NCI-H1105 (cell line): ENCODE measurements at regions not wholly inside any gene's neighbourhood (a gene's known extent, or its start where the extent isn't known, plus 50 kb on each side); places are given as distances from the start of the nearest gene placed in this dataset.

Source experiments
- DNase-seq: peaks from one replicate; lab custom pipeline; 2025; lab: John Stamatoyannopoulos, UW

DNA sequence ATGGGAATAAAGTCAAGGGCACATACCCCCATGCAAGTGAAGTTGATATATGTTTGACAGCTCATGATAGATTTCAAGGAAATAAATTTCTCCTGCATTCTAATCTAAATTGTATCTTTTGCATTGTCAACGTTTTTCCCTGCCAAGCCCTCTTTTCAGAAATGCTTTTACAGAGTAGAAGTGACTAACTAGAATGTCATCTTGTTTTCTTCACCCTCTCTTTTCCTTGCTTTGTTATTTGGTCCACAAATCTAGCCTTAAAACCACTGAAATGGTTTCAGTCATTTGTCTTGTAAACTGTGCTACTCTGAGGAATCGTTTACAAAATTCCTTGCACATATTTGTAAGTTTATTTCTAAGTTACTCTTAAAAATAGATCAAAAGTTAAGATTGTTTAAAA lies 600.8 kb upstream of the CXADR start:
- DNase-seq = no peak

DNA sequence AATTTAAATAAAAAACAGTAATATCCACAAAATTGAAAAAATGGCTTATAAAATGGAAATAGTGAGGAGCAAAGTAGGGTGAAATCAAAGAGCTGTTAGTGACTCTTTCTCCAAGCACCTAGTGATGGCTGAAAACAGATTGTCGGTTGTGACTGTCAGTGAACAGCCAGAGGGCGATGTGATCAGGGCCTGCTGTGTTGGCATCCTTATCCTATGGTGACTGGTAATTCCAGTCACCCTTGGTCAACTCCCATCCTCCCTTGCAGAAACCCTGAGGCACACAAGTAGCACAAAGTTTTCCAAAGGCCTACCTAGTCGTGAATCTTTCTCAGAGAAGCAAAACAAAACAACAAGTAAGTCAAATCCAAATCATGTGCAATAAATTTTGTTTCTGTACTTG lies 599.8 kb upstream of the CXADR start:
- no peak for DNase-seq

DNA sequence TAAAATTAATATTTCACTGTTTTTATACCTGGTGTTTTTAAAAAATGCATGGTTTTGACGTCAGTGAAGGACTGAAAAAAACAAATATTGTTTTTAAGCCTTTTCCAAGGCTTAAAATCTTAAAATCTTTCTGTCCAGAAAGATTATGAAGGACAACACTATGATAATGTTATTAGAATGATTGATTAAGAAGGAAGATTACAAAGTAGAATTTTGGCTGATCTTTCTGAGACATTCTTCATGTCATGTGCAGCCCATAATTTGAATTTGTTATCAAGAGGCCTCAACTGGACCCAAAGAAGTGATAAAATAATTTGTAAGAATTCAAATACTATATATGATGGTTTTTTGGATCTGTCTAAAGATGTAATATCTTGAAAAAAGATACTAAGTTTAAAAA lies 584.4 kb upstream of the CXADR start:
- DNase-seq = no peak

DNA sequence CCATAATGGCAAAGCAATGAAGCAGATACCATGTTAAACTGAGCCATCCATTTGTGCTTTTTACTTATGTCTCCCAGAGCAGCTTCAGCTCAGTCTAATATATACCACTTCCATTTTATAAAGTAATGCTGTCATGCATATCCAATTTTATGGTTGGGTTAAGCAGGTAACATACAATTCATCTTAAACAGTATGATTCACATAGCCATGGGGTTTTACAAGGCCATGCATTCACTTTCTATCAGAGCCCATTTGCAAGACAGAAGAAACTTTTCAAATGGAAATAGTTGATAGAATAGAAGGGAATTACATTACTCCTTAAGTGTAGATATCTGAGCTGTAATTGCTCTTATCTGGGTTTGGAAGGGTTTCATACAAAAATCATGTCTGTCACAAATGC lies 580.5 kb upstream of the CXADR start:
- no peak for DNase-seq

DNA sequence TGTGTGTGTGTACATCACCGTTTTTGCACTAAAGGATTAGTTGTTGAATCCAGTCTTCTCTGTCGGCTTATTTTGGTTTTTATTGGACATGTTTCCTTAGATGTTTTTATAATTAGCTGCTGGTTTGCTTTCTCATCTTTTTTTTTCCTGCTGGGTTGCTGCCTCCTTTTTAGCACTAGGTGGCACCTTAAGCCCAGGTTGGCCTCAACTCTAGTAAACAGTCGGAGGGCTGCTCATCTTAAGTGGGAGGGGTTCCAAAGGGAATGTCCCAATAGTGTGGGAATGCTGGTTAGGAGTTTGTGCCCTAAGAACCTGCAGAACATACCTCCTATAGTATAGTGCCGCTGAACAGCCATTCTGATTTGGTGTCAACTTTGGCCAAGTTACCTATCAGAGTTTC lies 570.1 kb upstream of the CXADR start:
- DNase-seq = no peak

DNA sequence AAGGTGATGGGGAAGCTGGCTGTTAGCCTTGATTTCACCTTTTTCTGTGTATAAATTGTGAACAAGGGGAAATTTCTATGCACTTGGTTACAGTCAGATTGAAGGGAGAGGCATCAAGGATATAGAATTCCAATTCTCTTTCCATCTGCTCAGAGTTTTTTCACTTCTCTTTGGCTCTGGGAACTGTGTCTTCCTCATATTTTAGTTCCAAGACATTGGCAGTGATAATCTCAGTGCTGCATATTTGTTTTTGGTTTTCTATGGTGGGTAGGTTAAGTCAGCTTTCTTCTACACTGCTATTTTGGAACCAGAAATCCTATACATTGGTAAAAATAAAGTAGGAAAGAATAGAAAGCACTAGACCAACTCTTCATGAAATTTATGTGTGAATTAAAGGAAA lies 569.6 kb upstream of the CXADR start:
- no peak for DNase-seq

DNA sequence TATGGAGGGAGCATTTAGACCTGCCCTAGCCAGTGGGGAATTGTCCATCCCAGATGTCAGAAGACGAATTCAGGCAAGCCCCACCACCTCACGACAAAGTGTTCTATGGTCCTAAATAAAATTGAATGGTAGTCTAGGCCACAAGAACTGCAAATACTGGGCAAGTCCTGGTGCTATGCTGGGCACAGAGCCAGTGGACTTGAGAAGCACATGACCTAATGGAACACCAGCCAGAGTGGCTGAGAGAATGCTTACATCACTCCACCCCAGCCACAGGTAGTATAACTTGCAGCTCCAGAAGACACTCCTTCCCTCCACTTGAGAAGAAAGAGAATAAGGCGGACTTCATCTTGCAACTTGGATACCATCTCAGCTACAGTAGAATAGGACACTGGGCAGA lies 567.3 kb upstream of the CXADR start:
- DNase-seq = no peak

DNA sequence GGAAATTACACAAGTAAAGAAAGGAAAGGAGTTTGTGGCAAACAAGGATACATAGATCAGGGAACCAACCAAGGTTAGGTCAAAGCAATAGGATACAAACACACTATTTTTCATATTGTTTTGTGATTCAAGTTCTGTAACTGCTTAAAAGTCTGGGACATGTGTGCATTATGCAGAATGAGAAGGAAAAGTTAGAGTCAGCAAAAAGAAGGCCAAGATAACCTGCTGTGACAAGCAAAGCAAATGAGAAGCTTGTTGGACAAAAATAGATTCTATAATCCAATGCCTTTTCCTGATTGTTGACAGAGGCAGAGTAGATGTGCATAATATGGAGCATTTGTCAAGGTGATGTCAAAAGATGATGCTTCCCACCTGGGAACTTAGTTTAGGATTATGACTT lies 556.0 kb upstream of the CXADR start:
- no peak for DNase-seq

DNA sequence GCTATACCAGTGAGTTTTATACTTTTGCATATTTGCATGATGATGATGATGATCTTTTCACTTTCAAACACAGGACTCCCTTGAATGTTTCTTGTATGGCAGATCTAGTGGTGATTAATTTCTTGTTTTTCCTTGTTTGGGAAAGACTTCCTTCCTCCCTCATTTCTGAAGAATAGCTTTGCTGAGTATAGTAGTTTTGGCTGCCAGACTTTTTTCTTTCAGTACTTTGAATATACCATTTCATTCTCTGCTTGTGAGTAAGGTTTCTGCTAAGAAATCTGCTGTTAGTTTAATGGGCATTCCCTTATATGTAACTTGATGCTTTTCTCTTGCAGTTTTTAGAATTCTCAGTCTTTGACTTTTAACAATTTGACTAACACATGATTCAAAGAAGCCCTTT lies 547.4 kb upstream of the CXADR start:
- no peak for DNase-seq

DNA sequence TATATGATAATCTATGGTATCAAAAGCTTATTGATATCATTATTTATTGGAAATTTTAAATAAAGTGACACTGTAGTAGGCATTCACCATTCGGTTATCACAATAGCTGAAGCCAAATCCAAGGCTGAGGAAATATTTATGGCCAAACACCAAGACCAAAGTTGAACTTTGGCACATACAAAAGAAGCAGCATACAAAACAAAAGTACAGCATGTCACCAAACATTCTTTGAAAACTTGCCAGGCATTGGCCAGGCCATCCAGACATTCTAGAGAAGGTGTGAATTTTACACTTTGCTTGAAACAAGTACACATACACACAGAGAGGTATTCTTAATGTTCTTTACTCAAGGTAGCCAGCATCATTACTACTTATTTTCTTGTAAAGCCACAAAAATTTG lies 544.4 kb upstream of the CXADR start:
- no peak for DNase-seq

DNA sequence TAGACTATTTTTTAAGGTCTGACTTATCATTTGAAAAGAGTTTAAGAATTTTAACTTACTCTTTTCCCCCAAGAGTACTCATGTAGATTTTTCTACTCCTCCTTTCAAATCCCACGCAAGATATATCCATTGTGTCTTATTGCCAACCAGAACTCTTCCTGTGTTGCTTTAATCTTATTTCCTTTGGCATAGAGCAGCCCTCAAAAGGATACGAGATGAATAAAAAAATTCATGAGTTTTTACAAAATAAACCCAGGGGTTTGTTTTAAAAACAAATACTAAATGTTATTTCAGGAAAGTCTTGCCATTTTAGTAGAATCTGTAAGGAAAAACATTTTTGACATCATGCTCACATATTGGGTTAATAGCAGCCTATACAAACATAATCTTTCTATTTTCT lies 543.2 kb upstream of the CXADR start:
- no peak for DNase-seq

DNA sequence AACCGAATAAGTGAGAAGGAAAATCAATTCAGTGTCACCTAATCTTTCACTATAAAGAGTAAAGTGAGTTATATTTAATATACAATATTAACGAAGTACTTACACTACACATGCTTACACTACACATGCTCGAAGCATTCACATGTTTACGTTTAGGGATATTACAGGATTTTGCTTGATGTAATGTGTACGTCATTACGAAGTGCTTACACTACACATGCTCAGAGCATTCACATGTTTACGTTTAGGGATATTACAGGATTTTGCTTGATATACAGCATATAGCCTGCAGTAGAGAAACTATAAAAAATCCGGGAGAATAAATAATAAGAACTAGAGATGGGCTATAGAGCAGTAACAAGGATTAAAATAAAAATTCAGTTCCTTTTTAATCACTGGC lies 538.8 kb upstream of the CXADR start:
- DNase-seq = no peak

DNA sequence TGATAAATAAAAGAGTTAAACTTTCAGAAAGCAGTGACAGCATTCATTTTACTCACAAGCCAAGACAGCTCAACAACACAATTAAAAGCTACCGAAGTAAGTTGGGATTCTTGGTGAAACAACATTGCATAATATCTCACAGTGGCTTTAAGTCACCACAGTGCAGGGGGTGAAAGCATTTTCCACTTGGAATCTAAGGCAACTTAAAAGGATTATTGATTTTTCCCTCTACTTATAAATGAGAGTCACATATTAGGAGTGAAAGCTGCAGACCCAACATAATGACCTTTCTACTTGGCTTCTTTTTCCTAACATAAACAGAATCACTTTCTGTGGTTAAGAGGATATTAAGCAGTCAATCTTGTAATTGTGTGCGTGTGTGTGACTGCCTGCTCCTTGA lies 536.6 kb upstream of the CXADR start:
- DNase-seq = no peak

DNA sequence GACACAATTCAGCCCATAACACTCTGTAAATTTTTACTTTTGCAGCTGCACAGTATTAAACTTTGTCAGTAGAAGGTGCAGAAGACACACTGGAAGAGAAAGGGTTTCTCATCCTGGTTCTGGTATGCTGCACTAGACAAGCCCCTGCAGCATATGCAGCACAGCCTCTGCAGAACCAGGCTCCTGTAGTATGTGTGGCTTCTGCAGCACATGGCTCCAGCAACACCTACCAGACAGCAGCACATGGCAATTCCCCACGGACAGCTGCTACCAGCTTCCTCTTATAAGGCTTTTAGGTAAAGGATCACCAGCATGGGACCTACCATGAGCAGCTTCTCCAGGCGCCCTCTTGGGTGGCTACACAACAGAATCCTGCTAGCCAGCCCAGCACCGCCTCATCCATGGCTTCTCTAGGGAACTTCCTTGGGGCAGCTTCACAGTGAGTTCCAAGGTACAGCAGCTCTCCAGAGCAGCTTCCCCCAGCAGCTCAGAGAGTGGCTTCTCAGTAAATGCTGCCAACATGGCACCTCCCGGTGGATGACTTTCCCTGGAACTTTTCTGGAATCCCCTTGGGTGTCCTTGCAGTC lies 534.4 kb upstream of the CXADR start:
- no peak for DNase-seq

DNA sequence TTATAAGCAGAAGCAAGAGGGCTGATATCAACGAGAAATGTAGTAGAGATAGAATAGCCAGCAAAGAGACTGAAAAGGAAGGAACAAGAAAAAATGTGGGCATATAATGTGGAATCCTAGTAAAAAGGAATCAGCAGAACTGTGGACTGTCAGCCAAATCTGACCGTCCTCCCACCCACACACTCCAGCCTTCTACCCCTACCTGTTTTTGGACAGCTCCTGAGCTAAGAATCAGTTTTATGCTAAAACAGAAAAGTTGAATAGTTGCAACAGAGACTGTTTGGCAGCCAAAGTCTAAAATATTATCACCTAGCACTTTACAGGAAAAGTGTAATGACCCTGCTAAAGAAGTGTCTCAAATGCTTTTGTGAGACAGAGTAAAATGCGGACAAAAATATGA lies 533.3 kb upstream of the CXADR start:
- no peak for DNase-seq

DNA sequence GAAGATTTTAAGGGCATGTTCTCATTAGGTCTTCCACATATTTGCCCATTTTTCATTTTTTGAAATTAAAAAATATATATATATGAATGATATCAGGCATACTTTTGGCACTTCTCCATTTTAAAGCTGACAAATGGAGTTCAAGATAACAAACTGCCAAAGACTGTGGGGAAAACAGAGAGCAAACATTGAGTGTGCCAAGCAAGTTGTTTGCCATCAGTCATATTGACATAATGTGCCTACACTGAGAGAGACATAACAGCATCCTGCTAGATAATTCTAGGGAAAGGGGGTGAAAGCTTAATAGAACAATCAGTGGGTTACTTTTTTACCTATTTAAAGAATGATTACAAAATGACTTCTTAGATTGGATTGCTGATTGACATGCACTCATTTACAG lies 529.4 kb upstream of the CXADR start:
- no peak for DNase-seq

DNA sequence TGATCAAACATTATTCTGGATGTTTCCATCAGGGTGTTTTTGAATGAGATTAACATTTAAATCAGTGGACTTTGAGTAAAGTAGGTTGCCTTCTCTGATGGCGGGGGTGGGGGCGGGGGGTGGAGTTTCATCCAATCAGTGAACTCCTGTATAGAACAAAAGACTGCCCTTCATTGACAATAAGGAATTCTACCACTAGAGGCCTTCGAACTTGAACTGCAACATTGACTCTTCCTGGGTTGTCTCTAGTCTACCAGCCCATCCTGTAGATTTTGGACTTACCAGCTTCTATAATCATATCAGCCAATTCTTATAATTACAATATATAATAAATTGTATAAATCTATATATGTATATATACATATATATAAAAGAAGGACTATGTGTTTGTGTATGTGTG lies 520.4 kb upstream of the CXADR start:
- no peak for DNase-seq

DNA sequence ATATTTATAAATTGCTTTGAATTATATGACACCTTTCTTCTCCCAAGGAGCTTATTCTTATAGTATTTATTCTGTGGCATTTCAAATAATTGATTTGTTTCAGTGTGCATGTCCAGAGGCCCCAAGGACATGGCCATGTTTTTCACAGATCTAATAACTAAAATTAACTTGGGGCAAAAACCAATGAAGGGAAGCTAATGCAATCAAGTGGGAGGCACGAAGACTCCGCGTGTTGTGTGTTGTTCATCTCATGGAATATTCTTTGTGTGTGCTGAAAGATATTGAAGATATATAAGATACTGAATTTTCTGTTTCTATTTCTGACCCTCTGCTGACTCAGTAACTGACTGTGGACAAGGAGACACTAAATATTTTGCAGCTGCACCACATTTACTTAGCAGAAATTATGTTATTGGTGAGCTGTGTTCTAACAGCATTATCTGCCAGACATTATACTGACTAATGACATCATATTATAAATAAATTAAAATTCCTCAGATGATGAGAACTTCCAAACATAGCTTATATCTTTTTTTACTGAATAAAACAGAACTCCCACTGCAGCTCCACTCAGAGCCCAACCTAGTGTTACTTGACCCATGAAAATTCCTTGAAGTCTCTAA lies 519.3 kb upstream of the CXADR start:
- no peak for DNase-seq

DNA sequence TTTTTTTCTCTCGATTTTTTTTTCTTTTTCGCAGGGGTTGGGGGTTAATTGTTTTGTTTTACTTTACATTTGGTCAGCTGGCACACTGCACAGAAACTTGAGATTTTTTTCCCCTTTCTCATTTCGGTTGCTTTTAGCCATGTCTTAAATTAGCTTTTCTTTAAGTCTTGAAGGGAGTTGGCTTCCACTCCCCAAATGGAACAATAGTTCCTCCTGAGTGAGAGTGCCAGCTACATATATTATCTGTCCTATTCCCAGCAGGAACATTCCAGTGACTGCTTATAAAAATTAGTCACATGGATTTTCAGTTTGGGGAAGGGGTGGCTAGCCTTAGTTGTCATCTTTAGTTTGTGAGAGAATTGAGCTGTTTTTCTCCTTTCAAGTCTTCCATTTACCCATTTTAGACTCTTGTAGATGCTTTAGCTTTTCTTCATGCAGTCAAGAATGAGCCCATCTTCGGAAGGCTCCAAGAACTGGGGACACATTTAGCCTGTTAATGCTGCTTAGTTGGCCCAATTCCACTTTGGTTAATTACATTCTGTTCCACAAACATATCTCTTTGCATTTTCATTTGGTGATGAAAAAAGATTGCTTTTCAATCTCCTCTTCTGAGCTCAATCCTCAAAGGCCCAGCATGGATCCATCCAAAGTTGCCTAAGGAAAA lies 510.1 kb upstream of the CXADR start:
- no peak for DNase-seq

DNA sequence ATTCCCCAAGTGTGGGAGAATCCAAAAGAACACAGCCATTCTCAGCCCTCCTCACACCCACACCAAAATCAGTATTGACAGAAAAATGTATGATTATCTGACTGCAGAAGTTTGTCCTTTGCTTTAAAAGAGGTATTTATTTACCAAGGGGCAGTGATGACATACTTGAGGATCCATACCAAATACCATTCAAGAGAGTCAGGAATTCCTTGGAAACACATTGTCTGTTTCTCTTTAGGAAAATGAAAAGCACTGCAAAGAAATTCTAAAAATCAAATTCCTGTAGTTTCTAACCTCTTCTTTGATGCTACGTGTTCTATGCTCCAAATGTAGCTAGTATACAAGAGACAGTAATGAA lies 509.6 kb upstream of the CXADR start:
- DNase-seq = no peak

DNA sequence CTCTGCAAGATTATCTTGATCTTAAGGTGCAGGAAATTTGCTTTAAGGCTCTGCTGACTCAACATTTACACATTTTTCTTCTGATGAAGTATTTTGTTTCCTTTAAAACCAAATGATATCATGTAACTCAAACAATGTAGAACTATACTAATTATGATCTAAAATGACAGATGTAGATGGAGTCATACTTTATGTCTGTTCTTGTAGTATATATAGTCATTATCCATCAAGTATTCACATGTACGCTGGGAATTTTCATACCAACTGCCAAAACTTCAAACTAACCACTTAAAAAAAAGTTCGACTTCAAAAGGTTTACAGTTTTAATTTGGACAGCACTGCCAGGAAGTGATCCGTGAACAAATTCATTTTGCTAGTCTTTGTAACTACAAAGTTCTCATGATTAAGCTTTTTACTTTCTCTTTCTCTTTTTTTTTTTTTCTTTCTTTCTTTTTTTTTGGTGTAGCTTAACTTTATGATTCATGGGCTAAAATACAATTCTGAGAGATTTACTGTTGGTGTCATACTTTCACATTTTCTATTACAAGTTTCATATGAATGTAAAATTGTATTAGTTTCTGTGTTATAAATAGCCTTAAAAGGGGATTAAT lies 509.0 kb upstream of the CXADR start:
- DNase-seq = no peak

DNA sequence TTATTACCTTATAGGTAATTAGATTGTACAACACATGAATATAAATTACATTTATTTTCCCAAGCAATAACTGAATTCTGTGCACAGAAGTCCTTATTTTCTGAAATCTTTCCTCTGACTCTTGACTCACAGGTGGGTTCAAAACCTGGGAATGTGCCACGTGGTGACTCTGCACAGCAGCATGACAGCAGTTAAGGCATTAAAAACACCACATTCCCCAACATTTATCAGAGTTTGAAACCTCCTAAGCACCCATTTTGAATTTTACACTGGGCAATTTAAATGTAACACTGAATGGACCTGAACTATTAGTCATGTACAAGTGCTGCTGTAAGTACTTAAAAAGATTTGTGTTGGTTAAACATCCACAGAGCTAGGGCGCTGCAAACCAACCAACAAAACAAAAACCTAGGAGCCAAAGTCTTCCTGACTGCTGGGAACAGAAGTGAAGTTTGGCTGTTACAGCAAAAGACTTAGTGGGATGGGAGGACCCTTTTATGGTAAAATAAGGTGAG lies 480.6 kb upstream of the CXADR start:
- no peak for DNase-seq

DNA sequence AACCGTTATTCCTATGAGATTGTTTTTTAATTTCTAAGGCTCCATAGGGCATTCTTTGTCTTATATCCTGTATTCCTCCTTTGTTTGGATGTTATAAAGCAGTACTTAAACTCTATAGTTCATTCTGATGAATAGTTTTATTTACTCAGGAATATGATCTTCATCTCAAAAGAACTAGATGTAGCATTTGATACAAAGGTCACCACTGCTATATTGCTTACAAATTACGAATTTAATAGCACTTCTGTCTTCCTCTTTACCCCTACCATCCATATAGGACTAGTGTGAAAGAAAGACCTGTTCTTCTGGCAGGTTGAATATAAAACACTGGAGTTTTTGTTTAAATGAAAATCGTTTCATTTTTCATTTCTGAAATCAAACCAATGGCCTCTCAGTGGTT lies 468.1 kb upstream of the CXADR start:
- no peak for DNase-seq
